CD4-positive, alpha-beta T cell treated with Interleukin-4 for 1 hour (primary cell): ENCODE measurements at regions not wholly inside any gene's neighbourhood (a gene's known extent, or its start where the extent isn't known, plus 50 kb on each side); places are given as distances from the start of the nearest gene placed in this dataset.

Experiments used
- DNase-seq, 2 donors: peaks; one replicate each; pipeline ENCODE4 v3.0.0-alpha.2; 2020 to 2022

DNA sequence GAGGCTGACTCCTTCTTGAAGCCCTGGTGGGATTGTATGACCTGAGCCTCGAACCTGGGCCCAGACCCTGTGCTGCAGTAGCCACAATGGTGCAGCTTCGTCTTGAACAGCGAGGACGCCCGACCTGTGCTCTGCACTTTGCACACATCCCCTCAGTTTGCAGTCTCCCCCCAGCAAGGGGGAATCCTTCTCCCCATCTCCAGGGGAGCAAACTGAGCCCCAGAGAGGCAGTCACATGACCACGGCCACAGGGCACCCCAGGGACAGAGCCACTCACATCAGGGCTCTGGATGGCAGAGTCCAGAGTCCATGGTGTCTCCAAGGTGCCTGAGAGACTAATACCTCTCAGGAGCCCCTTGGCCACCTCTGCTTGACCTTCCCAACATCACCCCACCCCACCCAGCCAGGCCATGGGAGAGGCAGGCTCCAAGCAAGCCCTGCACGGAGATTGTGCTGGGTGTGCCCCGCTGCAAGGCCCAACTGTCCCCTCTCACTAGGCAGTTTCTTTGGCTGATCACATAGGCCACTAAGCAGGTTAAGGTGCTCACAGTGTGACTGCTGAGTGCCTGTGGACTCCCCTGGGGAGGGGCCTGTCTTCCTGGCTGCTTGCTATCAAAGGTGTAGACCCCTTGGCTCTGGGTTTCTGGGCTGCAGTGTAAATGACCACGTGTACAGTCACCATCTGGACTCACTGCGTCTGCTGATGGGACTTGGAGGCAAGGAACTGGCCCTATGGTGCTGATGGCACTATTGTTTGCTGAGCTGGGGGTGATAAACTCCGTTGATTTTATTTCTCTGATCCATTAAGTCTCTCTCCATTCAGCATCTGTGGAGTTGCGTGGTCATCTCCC lies 398.1 kb downstream of the MATN1 start:
- DNase-seq, result no peak

DNA sequence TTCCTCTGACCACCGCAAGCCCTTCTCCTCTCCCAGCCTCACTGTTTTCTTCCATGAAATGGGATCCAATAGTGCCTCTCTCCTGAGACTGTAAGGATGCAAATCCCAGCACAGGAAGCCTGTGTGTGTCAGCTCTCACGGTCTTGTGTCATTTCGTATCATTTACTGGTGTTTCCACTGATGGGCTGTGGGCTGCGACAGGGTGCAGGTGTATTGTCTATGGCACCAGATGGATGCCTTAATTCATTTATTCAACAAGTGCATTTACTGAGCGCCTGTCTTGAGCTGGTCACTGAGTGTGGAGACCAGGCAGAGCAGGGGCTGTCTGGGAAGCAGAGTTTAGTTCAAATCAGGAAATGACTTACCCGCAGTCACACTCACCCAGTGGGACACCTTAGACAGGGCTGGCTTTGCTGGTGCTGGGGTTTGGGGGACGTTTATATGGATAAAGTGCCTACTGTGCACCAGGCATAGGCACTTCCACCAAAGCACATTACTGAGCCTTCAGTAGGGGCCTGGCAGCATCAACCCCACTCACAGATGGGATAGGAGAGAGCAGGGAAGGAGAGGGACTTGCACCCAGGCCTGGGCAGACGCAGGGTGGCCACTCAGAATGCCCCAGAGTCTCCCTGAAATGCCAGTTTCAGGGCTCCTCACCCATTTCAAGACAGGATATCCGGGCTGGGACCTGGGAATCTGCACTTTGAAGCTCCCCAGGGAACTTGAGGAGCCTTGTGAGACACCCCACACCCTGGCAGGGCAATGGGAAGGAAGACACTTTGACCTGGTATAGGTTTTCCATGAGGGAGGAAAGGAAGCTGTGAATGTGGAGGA lies 398.9 kb downstream of the MATN1 start:
- DNase-seq, result no peak

DNA sequence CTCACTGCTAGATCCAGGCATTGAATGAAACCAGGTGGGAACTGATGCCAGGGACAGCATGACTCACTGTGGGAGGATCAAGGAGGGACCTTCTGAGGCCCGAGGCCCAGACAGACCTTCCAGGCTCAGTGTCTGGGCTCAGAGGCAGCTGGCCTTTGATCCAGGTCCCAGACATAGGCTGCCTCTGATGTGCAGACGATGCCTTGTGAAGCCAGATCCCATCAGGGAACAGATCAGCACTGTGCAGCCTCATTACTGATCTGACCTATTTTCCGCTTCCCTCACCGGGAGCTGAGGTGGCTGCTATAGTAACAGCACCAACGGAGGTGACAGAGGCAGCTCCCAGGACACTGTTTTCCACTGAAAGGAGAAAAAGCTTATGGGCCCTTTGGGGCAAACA lies 399.5 kb downstream of the MATN1 start:
- DNase-seq, result no peak

DNA sequence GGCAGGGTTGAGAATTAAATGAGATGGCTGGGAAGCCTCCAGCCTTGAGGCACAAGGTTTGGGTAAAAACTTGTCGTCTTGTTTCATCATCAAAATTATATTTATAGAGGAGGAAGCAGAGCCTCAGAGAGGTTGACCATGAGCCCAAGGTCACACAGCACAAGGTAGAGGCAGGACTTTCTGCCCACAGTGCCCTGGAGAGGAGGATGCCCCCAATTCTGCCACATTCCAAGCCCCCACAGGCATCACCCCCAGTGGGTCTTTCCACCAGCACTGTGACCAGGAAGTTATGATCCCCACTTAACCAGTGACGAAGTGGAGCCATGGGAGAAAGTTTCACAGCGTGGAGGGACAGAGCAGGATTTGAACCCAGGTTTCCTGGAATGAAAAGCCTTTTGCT lies 400.0 kb downstream of the MATN1 start:
- no peak for DNase-seq

DNA sequence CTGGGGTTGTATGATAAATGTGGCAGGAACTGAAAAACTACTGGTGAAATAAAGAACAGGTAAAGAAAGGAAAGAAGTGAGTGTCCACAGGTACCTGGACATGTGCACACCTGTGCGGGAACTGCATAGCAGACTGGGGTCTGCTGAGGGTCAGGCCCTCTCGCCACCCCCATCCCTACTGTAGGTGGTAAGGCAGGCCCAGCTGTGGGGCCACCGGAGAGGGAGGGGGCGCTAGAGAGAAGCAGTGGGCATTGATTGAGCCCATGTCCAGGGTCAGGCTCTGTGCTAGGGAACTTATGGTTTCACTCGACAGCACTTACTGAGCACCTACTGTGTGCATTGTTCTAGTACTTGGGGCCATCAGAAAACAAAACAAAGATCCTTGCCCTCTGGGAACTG lies 400.5 kb downstream of the MATN1 start:
- DNase-seq, result no peak

DNA sequence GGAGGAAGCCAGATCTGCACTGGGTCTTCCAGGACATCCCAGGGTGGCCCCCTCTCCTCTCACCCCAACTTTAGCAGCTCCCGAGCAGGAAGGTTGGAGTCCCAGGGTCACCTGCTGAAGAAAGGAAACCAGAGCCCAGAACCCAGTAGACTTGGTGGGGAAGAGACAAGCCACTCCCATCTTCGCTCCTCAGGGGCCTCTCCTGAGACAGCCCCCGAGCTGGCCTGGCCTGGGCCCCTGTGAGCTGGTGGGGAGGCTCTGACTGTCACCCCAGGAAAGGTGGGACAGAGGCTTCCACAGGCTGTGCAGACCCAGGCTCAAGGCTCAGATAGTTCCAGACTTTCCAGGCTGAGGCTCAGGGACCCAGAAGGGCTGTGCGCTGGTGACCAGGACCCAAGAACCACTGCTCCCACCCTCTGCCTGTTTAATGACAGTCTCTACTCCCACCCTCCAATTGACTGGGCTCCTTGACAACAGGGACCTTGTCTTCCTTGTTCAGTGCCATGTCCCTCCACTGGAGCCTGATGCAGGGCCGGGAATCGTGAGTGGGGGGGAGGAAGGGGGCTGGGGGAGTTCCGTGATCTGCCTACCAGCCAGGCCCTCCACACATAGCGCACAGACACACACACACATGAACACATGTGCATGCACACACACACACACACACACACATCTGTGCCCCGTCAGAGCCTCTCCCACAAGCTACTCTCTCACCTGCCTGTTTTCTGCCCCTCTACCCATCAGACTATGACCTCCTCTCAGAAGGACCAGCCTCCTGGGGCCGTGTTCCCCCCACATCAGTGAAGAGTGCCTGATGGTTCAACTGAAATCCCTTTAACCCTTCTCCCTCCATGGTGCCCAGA lies 401.2 kb downstream of the MATN1 start:
- no peak for DNase-seq

DNA sequence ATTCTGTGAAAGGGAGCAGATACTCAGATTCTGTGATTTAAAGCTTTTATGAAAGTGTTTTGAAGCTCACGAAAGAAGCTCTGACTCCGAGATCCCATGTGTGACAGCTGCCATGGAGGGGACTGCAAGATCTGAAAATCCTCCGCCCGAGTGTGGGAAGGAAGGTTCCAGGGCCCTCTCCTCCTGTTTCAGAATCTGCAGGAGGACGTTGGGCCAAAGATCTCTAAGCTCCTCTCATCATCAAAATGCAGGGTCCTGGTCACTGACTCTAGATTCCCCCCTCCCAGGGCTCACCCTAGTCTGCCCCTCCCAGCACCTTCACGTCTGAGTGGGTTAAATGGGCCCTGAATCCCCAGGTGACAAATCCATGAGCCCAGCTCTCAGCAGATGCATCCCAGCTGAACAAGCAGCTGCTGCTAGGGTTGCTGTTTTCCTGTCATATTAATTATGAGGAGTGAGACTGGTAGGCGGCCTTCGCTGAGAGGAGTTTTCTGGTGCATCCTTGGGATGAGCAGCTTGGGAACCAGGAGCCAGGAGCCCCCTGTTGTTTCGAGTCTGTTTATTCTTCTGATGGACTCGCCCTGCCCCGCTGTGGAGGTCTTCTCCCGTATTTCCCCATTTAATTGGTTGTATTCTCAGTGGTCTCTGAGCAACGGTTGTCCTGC lies 402.0 kb downstream of the MATN1 start:
- DNase-seq, result no peak

DNA sequence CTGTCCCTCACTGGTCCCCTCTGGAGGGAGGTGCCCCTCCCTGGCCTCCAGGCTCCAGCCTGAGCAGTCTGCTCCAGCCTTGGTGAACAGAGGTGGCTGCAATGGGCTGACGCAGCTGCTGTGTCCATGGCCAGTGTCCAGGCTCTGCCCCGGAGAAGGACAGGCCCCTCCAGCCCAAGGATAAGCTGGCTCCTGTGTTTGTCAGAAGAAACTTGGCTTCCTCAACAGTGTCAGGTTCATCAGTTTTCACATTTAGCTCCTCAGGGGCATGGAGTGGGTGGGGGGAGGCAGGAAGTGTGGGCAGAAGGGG lies 402.8 kb downstream of the MATN1 start:
- no peak for DNase-seq

DNA sequence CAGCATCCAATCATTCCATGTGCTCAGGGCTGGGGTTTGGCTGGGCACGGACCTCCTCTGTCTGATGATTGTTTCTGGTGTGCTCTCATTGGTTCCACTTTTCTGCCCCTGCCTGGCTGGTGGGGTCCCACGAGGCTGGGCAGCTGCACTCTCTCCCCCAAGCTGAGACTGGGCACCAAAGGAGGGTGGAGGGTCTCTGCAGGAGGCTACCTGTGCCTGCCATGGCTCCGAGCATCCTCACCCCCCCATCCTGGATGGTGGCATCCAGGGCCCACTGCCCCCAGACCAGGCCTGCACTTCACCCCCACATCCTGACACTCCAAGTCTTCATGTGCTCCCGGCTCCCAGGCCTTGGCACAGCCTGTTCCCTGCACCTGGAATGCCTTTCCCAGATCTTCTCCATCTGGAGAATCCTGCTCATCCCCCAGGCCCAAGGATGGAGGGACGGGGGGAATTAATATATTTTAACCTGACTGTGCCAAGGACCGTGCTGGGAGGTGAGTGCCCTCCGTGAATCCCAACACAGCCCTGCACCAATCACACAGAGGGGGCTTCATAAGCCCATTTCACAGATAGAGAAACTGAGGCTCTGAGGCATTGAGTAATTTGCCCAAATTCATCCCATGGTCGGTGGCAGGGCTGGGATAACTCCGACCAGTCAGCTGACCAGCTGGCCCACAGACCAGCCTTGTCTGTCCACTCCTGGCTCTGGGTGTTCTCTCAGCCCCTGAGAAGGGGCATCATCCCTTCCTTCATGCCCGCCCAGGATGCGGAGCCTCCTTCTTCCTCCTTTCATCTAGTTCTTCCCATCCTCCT lies 403.4 kb downstream of the MATN1 start:
- no peak for DNase-seq

DNA sequence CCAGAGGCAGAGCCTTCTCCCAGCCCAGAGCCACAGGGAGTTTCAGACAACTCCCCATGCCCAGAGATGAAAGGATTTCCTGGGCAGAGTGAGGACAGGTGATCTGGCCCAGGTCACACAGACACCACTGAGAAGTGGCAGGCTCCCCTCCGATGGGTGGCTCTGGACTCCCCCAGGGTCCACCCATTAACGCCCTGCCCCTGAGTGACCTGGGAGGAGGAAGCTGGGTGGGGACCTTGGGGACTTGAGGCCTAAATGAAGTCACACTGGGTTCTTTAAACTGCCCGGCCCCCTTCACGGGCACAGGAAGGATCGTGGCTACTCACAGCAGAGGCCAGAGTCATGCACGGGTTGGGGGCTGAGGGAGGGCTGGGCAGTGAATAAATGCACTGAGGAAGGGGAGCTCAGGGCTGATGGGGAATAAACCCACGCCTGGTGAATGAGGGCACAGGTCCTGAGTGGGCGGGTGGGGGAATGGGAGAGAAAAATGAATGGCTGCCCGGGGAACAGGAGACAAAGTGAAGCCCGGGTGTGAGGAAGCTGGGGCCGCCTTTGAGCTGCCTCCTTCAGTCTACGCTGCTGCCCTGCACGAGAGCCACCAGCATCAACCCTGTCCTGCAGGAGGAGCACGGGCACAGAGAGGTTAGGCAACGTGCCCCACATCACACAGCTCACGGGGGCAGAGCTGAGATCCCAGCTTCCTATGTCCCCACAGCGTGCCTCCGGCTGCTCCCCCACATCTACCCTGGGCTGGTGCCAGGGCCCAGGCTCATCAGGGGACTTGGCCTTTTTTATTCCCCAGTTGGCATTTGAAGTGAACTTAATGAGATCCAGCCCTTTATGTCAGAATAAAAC lies 404.3 kb downstream of the MATN1 start:
- DNase-seq, result no peak

DNA sequence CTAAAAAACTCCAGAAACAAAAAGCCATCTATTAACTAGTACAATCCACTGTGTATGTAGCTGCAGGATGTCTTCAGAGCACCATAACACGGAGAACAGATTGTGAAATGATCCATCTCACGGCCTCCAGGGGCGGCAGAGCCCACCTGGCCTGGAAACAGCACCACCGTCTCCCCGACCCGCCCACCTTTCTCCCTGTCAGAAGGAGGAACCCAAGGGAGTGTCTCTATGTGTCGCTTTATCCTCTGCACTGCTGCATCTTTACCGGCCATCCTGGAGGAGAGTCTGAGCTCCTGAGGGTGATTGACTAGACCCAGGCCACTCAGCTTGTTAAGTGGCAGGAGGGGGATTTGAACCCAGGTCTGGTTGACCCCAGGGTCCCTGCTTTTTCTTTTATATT lies 405.0 kb downstream of the MATN1 start:
- DNase-seq, result no peak

DNA sequence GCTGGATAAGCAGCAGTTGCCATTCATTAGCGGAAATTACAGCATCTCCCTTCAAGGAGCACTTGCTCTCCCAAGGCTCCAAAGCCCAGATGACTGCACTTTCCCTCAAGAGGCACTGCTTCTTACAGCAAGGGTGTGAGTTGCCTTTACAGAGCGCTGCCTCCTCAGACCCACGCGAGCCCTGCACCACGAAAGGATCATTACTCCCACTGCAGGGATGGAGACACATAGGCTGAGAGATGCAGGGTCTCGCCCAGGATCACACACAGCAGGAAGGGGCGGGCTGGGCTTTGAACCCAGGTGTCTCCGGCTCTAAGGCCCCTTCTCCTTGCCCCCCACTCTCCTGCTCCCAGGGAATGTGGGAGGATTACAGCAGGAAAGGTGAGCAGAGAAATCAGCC lies 405.5 kb downstream of the MATN1 start:
- no peak for DNase-seq

DNA sequence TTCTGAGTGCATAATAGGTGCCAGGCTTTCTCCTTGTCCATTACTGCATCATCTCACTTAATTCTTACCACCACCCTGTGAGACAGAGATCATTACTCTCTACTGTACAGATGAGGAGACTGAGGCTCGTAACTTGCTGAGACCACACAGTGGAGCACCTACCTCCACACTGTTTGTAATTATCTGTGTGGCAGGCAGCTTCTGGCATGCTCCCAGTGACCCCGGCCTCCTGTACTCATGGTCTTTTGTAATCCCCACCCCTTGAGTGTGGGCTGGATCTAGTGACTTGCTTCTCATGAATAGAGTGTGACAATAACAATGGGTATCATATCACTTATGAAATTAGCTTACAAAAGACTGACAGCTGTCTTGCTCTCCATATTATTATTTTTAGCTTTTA lies 407.3 kb downstream of the MATN1 start:
- no peak for DNase-seq

DNA sequence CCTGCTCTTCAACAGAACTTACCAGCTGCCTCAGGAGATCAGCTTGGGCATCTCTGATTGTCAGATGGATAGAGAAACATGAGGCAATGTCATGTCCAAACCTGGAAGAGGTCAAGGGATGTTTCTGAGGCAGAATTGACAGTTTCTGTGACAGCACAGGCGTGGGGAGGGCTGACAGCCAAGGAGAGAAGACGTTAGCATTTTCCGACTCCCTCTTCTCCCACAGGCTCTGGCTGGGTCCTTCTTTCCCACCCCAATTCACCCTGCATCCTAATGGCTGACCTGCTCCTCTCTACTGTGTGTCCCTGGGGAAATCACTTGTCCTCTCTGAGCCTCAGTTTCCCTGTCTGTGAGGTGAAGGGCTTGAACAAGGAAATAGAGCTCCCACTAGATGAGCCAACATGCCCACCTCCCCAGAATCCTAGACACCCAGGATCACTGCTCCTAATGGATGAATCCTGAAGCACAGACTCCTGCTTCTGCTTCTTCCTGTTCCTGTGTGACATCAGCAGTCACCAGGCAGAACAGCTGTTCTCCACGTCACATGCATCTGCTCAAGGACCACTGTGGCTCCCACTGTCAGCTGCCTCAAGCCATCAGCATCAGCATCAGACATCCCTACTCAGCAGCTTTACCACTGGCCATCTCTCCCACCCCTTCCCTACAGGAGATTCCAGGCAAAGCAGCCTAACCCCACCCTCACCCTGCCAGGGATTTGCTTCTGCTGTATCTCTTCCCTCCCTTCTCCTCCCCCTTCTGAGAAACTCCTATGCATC lies 408.0 kb downstream of the MATN1 start:
- no peak for DNase-seq

DNA sequence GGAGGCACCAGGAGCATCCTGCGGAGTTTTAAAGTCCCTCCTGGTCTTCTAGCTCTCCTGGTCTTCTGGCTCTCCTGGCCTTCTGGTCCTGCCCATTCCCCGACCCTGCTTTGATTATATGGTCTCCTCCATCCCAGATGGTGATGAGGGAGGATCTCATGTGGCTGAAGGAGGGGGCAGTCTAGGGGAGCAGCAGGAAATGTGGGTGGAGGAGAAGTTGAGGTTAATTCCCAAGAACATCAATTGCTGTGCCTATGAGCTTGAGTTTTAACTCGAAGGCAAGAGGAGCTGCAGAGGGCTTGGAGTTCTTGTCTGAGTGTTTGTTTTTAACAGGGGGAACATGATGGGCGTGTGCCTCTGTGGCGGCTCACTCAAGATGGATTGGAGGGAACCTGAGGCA lies 408.8 kb downstream of the MATN1 start:
- DNase-seq, result no peak

DNA sequence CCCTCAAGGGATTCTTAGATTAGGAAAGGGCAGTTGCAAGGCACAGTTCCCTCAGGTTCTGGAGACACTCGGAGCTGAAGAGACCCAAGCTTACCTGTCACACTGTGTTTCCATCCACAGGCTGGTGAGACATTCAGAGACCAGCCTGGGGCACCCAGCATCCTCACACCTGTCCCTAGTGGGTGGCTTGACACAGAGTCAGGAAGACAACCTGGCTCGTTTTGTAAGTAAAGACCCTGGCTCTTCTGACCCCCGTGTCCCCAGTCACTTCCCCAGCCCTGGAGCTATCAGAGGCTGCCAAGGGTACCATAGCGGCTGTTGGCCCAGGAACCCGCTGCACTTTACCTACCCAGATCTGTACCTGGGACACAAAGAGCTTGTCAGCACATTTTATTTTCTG lies 409.8 kb downstream of the MATN1 start:
- no peak for DNase-seq

DNA sequence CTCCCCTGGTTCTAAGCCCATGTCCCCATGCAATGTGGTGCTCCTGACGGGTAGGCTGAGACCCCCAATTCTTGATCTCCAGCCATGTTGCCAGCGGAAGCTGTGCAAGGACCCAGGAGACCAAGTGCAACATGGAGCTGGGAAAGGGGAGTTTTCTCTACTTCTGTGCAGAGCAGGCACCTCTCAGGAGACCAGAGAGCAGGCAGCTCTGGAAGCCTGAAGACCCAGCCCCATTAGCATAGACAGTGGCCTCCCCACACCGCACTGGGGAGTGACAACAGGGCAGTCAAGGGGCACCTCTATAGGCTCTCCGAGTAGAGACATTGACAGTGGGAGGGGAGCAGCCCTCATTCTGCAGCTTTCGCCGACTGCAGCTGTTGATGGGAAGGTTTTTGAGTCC lies 410.2 kb downstream of the MATN1 start:
- DNase-seq, result no peak

DNA sequence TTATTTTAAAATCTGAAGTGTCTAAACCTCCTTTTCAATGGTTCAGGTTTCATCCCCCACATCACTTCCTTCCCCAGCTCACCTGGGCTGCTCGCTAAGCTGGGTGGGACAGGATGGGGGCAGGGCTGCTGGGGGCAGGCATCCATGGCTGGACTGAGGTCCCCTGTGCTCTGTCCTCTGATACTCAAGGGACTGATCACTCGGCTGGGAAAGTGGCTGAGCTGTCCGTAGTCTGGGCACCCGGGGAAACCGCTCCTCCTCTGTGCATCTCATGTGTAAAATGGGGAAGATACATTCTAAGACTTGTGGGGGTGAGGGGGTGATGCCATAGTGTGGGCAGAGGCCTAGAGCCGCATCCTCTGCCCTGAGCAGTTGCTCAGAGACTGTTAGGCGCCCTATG lies 411.2 kb downstream of the MATN1 start:
- no peak for DNase-seq

DNA sequence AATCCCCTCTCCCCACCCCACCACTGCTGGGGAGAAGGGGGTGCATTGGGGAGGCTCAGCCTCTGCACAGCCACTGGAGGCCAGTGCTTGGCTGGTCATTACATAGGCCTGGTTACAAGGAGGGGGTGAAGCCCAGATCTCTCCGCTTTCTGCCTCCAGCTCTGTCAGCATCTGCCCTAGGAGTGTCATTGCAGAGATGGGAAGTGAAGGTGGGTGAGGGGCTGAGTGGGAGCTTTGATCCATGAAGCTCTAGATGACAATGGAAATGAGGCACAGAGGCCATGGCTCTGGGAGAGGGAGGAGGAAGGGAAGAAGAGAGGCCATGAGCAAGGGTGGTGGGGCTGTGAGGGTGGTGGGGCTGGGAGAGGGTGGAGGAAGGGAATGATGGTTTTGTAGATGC lies 411.6 kb downstream of the MATN1 start:
- DNase-seq, result no peak
